Activated T-cell treated with anti-CD3 and anti-CD28 coated beads, Interleukin-2, amount 50 U/mL, for 48 hours (primary cell): ENCODE measurements at regions not wholly inside any gene's neighbourhood (a gene's known extent, or its start where the extent isn't known, plus 50 kb on each side); places are given as distances from the start of the nearest gene placed in this dataset.

Experiments used
- DNase-seq, 2 experiments: peaks; one replicate each; pipeline ENCODE4 v3.0.0-alpha.2; 2020

GRCh38 chr15:46576646-46577395 is 942.0 kb downstream of the SQOR start:
- DNase-seq, result no peak

- DNase-seq, result no peak
Measured at GRCh38 chr15:46577767-46578166, 942.9 kb downstream of the SQOR start.

GRCh38 chr15:46580487-46580886 is 945.7 kb downstream of the SQOR start:
- no peak for DNase-seq

GRCh38 chr15:46580924-46581323 is 946.1 kb downstream of the SQOR start:
- DNase-seq, result no peak

GRCh38 chr15:46589088-46589487 is 954.3 kb downstream of the SQOR start:
- DNase-seq, result no peak

GRCh38 chr15:46591462-46591861 is 956.6 kb downstream of the SQOR start:
- DNase-seq, result no peak

GRCh38 chr15:46595016-46595415 is 960.2 kb downstream of the SQOR start:
- DNase-seq, result no peak

GRCh38 chr15:46607077-46607476 is 972.2 kb downstream of the SQOR start:
- no peak for DNase-seq

- DNase-seq, result no peak
Measured at GRCh38 chr15:46616033-46616432, 981.2 kb downstream of the SQOR start.

- no peak for DNase-seq
Measured at GRCh38 chr15:46617507-46617906, 982.7 kb downstream of the SQOR start.

GRCh38 chr15:46618984-46619383 is 984.2 kb downstream of the SQOR start:
- DNase-seq, result no peak

- no peak for DNase-seq
Measured at GRCh38 chr15:46620392-46621013, 985.7 kb downstream of the SQOR start.

- no peak for DNase-seq
Measured at GRCh38 chr15:46622851-46623250, 988.0 kb downstream of the SQOR start.

- DNase-seq, result no peak
Measured at GRCh38 chr15:46636206-46636605, 1001.4 kb downstream of the SQOR start.

- no peak for DNase-seq
Measured at GRCh38 chr15:46644501-46645481, 1010.0 kb downstream of the SQOR start.

GRCh38 chr15:46646490-46646889 is 1011.7 kb downstream of the SQOR start:
- DNase-seq, result no peak

GRCh38 chr15:46647046-46647445 is 1012.2 kb downstream of the SQOR start:
- DNase-seq, result no peak

- DNase-seq, result no peak
Measured at GRCh38 chr15:46652266-46652665, 1017.4 kb downstream of the SQOR start.

GRCh38 chr15:46654993-46655392 is 1020.2 kb downstream of the SQOR start:
- no peak for DNase-seq

GRCh38 chr15:46660096-46660842 is 1025.4 kb downstream of the SQOR start:
- DNase-seq, result no peak

- DNase-seq, result no peak
Measured at GRCh38 chr15:46670258-46670657, 1035.4 kb downstream of the SQOR start.

GRCh38 chr15:46671336-46671735 is 1036.5 kb downstream of the SQOR start:
- no peak for DNase-seq

GRCh38 chr15:46672041-46672440 is 1037.2 kb downstream of the SQOR start:
- DNase-seq, result no peak
